HCT116 (cell line): ENCODE measurements at regions not wholly inside any gene's neighbourhood (a gene's known extent, or its start where the extent isn't known, plus 50 kb on each side); places are given as distances from the start of the nearest gene placed in this dataset.

Experiments used
- ATAC-seq: fragments of 200-7000 bp; cut with Tn5 transposase; 2 replicates; pipeline ENCODE4 v1.9.1; 2020; ENCODE audit warnings: mild to moderate bottlenecking, moderate library complexity
- BruUV-seq: library from RNA; stranded (reverse); fragments of 400-500 nt; replicated peaks from 2 replicates; lab custom pipeline; 2021; lab: Mats Ljungman, UMichigan
- CTCF ChIA-PET: fragments of 300-600 bp; sonication (Branson Sonifier 250); formaldehyde crosslinking; loops from one replicate; lab custom pipeline; 2021; ENCODE audit warnings: antibody characterized with exemption; lab: Charles Lee
- POLR2A ChIA-PET: fragments of 300-600, 350-600 bp; sonication (Branson Sonifier 250); formaldehyde crosslinking; loops from one replicate; lab custom pipeline; 2021; ENCODE audit warnings: antibody characterized with exemption; lab: Charles Lee
- RAD21 ChIA-PET, 2 experiments: fragments of 300-600 bp; sonication (Branson Sonifier 250); formaldehyde crosslinking; loops; one replicate each; lab custom pipeline; 2023; ENCODE audit warnings: low total read pairs in 2 of 2; ENCODE audit not compliant: uncharacterized antibody in 2 of 2, unreplicated experiment in 2 of 2, low non-redundant PET in 1 of 2; lab: Charles Lee
- DNase-seq: peaks from one replicate; pipeline ENCODE4 v3.0.0-alpha.2; 2010; ENCODE audit warnings: low read depth, low spot score
- H2AFZ ChIP-seq: fragments of 200-600 bp; shearing (Covaris generic), sonication (generic); 2 replicates; pipeline ENCODE4 v1.6.1; 2017; ENCODE audit warnings: low read depth, mixed run types, mixed read lengths, antibody characterized with exemption, low read length; ENCODE audit not compliant: poor library complexity, severe bottlenecking
- H3K27ac ChIP-seq: 2 replicates; pipeline ENCODE4 v1.5.1; 2012; ENCODE audit warnings: low read depth, low read length
- H3K27me3 ChIP-seq: fragments of 200-600 bp; sonication (generic); 2 replicates; pipeline ENCODE4 v1.6.1; 2016; ENCODE audit warnings: mixed run types, low read length, mixed read lengths; ENCODE audit not compliant: insufficient read depth
- H3K36me3 ChIP-seq, 2 experiments: fragments of 200-500 bp in 1 of 2; fragments of 200-600 bp in 1 of 2; sonication (Bioruptor generic) in 1 of 2; sonication (generic) in 1 of 2; 2 replicates each; pipeline versions ENCODE4 v1.5.1 to v1.6.1; 2014 to 2016; ENCODE audit warnings: low read length in 2 of 2, inconsistent platforms in 1 of 2, mixed read lengths in 1 of 2, mixed run types in 1 of 2; ENCODE audit not compliant: insufficient read depth in 2 of 2, control insufficient read depth in 1 of 2
- H3K4me1 ChIP-seq, 2 experiments: fragments of 200-600 bp in 1 of 2; sonication (generic) in 1 of 2; 2 replicates each; pipeline versions ENCODE4 v1.5.1 to v1.6.1; 2012 to 2017; ENCODE audit warnings: low read length in 2 of 2, inconsistent platforms in 1 of 2, mild to moderate bottlenecking in 1 of 2, mixed read lengths in 1 of 2, mixed run types in 1 of 2, moderate library complexity in 1 of 2; ENCODE audit not compliant: insufficient read depth in 2 of 2, control insufficient read depth in 1 of 2
- H3K4me2 ChIP-seq: fragments of 200-600 bp; sonication (generic); 2 replicates; pipeline ENCODE4 v1.6.1; 2017; ENCODE audit warnings: mixed run types, low read length, mixed read lengths
- H3K4me3 ChIP-seq, 2 experiments: fragments of 200-600 bp in 1 of 2; sonication (generic) in 1 of 2; replicated peaks in 1 of 2; 2 replicates each; pipeline ENCODE4 v1.5.1; 2011 to 2016; ENCODE audit warnings: low read length in 2 of 2, control low read depth in 1 of 2, low read depth in 1 of 2, mild to moderate bottlenecking in 1 of 2, mixed read lengths in 1 of 2, mixed run types in 1 of 2
- H3K79me2 ChIP-seq: fragments of 200-600 bp; sonication (generic); 2 replicates; pipeline ENCODE4 v1.6.1; 2017; ENCODE audit warnings: mild to moderate bottlenecking, mixed run types, low read length, moderate library complexity, mixed read lengths; ENCODE audit not compliant: insufficient read depth
- H3K9ac ChIP-seq: fragments of 200-600 bp; sonication (generic); 2 replicates; pipeline ENCODE4 v1.6.1; 2016; ENCODE audit warnings: low read length, mixed read lengths
- H3K9me2 ChIP-seq: fragments of 200-600 bp; sonication (generic), shearing (Covaris generic); 2 replicates; pipeline ENCODE4 v1.6.1; 2017; ENCODE audit warnings: mixed run types, mild to moderate bottlenecking, moderate library complexity; ENCODE audit not compliant: insufficient read depth
- H3K9me3 ChIP-seq, 2 experiments: fragments of 200-500 bp in 1 of 2; fragments of 200-600 bp in 1 of 2; sonication (Bioruptor generic) in 1 of 2; sonication (generic) in 1 of 2; 2 replicates each; pipeline ENCODE4 v1.6.1; 2014 to 2017; ENCODE audit warnings: low read length in 2 of 2, mixed read lengths in 2 of 2, inconsistent platforms in 1 of 2, low read depth in 1 of 2, mild to moderate bottlenecking in 1 of 2, mixed run types in 1 of 2, moderate library complexity in 1 of 2; ENCODE audit not compliant: control insufficient read depth in 1 of 2, insufficient read depth in 1 of 2
- H4K20me1 ChIP-seq: fragments of 200-600 bp; sonication (generic), shearing (Covaris generic); 2 replicates; pipeline ENCODE4 v1.6.1; 2017; ENCODE audit warnings: mixed run types, mild to moderate bottlenecking, moderate library complexity; ENCODE audit not compliant: insufficient read depth
- ATF3 ChIP-seq: IDR thresholded peaks from 2 replicates; pipeline ENCODE4 v1.6.1; 2012
- CEBPB ChIP-seq: IDR thresholded peaks from 2 replicates; pipeline ENCODE4 v1.6.1; 2012; ENCODE audit warnings: low read depth
- EGR1 ChIP-seq: IDR thresholded peaks from 2 replicates; pipeline ENCODE4 v1.6.1; 2012; ENCODE audit warnings: low read depth
- ELF1 ChIP-seq: IDR thresholded peaks from 2 replicates; pipeline ENCODE4 v1.6.1; 2012; ENCODE audit warnings: low read depth, borderline replicate concordance
- EZH2 ChIP-seq: fragments of 200-600 bp; sonication (generic); IDR thresholded peaks from 2 replicates; pipeline ENCODE4 v1.6.1; 2017; ENCODE audit warnings: antibody characterized with exemption, mixed run types
- EZH2phosphoT487 ChIP-seq: fragments of 200-600 bp; IDR thresholded peaks from 2 replicates; pipeline ENCODE4 v1.6.1; 2018; ENCODE audit warnings: antibody characterized with exemption, borderline replicate concordance
- FOSL1 ChIP-seq: IDR thresholded peaks from 2 replicates; pipeline ENCODE4 v1.6.1; 2012; ENCODE audit warnings: low read depth
- JUND ChIP-seq: IDR thresholded peaks from 2 replicates; pipeline ENCODE4 v1.6.1; 2012
- POLR2A ChIP-seq: IDR thresholded peaks from 2 replicates; pipeline ENCODE4 v1.7.0; 2011; ENCODE audit warnings: borderline replicate concordance; ENCODE audit not compliant: insufficient read depth, insufficient read length; ENCODE audit errors: extremely low read depth
- RAD21 ChIP-seq: IDR thresholded peaks from 2 replicates; pipeline ENCODE4 v1.6.1; 2012; ENCODE audit warnings: low read depth, mild to moderate bottlenecking
- SIN3A ChIP-seq: IDR thresholded peaks from 2 replicates; pipeline ENCODE4 v1.6.1; 2012; ENCODE audit warnings: low read depth
- ZNF274 ChIP-seq: fragments of 200-500 bp; sonication (Bioruptor generic); IDR thresholded peaks from 2 replicates; pipeline ENCODE4 v1.6.1; 2014; ENCODE audit warnings: mild to moderate bottlenecking, low read depth, low read length, inconsistent platforms
- intact Hi-C: fragments of 100-400 bp; cut with micrococcal nuclease; formaldehyde crosslinking; loops from 2 replicates; pipeline ENCODE4 v1.10.0; 2022
- TF ChIP-seq, protein P1 (sequence below): IDR thresholded peaks from 2 replicates; pipeline ENCODE4 v1.6.1; 2011; ENCODE audit warnings: mild to moderate bottlenecking, low read length, moderate library complexity; ENCODE audit not compliant: insufficient replicate concordance; ENCODE audit errors: extremely low read depth

DNA sequence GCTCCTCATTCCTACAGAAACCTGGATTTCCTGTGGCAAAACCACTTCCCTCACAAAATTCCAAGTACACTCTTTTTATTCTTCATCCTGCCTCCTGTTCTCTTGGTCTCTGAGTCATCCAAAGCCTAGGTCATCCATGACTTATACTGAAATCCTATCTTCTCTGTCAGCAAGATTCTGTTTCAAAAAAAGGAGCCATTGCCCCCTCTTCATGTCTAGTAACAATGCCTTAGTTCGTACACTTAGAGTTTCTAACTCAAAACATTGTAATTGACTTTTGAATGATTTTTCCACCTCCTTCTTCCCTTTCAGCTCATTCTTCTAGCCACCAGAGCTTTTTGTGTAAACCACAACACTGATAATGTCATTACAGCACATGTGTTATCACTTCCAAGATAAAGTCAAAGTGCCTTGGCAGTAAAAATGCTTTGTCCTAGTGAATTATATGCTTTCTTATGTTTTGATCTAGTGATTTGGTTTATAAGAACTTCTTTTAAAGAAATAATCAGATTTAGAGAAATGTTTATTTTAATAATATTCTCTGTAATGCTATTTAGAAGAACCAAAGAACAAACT lies 256.5 kb upstream of the NECTIN3 start (continued):
- TF ChIP-seq EGR1 (peak; percentile 11; the same call in 1 of the 2 replicates), ELF1 (0 out of 2 replicates have a peak, but pooled peaks have one; percentile 23), ZNF274 (no peak), FOSL1 (peak; percentile 72), JUND (peak; percentile 64), CEBPB (peak; percentile 26; the same call in 1 of the 2 replicates), SIN3A (no peak)
- TF ChIP-seq, protein P1, sequence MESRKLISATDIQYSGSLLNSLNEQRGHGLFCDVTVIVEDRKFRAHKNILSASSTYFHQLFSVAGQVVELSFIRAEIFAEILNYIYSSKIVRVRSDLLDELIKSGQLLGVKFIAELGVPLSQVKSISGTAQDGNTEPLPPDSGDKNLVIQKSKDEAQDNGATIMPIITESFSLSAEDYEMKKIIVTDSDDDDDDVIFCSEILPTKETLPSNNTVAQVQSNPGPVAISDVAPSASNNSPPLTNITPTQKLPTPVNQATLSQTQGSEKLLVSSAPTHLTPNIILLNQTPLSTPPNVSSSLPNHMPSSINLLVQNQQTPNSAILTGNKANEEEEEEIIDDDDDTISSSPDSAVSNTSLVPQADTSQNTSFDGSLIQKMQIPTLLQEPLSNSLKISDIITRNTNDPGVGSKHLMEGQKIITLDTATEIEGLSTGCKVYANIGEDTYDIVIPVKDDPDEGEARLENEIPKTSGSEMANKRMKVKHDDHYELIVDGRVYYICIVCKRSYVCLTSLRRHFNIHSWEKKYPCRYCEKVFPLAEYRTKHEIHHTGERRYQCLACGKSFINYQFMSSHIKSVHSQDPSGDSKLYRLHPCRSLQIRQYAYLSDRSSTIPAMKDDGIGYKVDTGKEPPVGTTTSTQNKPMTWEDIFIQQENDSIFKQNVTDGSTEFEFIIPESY = no peak

DNA sequence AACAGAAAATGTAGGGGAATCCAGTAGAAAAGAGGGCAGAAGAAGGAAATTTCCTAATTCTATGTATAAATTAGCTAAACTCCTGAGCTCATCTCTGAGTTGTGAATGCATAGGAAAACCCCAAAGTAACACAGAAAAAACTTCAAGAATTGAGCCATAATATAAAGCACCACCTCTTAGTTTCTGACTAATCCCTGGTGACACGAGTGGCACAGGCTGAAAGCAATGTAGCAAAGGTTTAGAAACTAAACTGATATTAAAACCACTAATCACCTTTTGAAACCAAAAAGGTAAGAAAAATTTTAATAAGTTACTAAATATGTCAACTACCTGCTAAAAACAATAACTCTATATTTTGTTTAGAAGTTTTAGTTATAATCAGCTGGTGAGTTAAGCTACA lies 255.6 kb upstream of the NECTIN3 start:
- POLR2A ChIA-PET = no interaction called here
- CTCF ChIA-PET = no interaction called here
- ATAC-seq (no peak), DNase-seq (peak; percentile 3)
- peaks cover 47 to 53% of the 10 kb centered on the region in 2 experiments for H3K4me1 ChIP-seq
- H3K9me2 ChIP-seq = no peaks in the 10 kb centered on the region
- no peaks in the 10 kb centered on the region for H4K20me1 ChIP-seq
- TF ChIP-seq SIN3A (no peak), RAD21 (no peak), EZH2phosphoT487 (no peak), ATF3 (no peak), EZH2 (no peak), POLR2A (no peak), FOSL1 (0 out of 2 replicates have a peak, but pooled peaks have one; percentile 6)
- H3K27ac ChIP-seq = peak overlapping the region; percentile 91
- H2AFZ ChIP-seq = peak overlapping the region; percentile 73
- no peaks in the 10 kb centered on the region for H3K79me2 ChIP-seq
- H3K9ac ChIP-seq = peak overlapping the region; percentile 54
- H3K27me3 ChIP-seq = no peaks in the 10 kb centered on the region
- peaks cover 0 to 10% of the 10 kb centered on the region in 2 experiments; a peak in 1 of 4 replicates for H3K36me3 ChIP-seq
- intact Hi-C loops = loop anchor here (10.0 kb wide), 2 partner anchors 241 to 401 kb away; no protein-coding TSS in a partner anchor
- H3K4me3 ChIP-seq = no peak overlapping the region
- H3K9me3 ChIP-seq = no peaks in the 10 kb centered on the region
- BruUV-seq = no TSS peak
- RAD21 ChIA-PET = no interaction called here
- peak overlapping the region; percentile 68 for H3K4me2 ChIP-seq
